GM23338 (cell line): ENCODE measurements at regions not wholly inside any gene's neighbourhood (a gene's known extent, or its start where the extent isn't known, plus 50 kb on each side); places are given as distances from the start of the nearest gene placed in this dataset.

Experiments
- CREB1 ChIP-seq: fragments of 250-450 bp; sonication (Bioruptor Pico); IDR thresholded peaks from 2 replicates; pipeline ENCODE4 v1.5.0; 2020; ENCODE audit warnings: low read depth, mild to moderate bottlenecking, moderate library complexity
- POLR2AphosphoS5 ChIP-seq: IDR thresholded peaks from 2 replicates; pipeline ENCODE4 v1.6.1; 2016; ENCODE audit warnings: antibody characterized with exemption, low read depth
- ZNF331 ChIP-seq: fragments of 250-450 bp; sonication (Bioruptor Pico); IDR thresholded peaks from 2 replicates; pipeline ENCODE4 v1.5.0; 2020; ENCODE audit warnings: low read depth, mild to moderate bottlenecking, moderate library complexity
- TF ChIP-seq, protein P1 (sequence below), 2 experiments: fragments of 200-600 bp in 1 of 2; sonication (generic) in 1 of 2; conservative IDR thresholded peaks; 2 replicates each; pipeline versions ENCODE4 v1.5.1 to v1.6.1; 2016 to 2017; ENCODE audit warnings: antibody characterized with exemption in 2 of 2, low read depth in 2 of 2, mild to moderate bottlenecking in 2 of 2, moderate library complexity in 1 of 2
- TF ChIP-seq, protein P2 (sequence below): IDR thresholded peaks from 2 replicates; pipeline ENCODE4 v1.6.1; 2016; ENCODE audit warnings: antibody characterized with exemption
- TF ChIP-seq, protein P3 (sequence below): IDR thresholded peaks from one replicate; pipeline ENCODE4 v1.6.1; 2018; ENCODE audit warnings: antibody characterized with exemption; ENCODE audit not compliant: unreplicated experiment

DNA sequence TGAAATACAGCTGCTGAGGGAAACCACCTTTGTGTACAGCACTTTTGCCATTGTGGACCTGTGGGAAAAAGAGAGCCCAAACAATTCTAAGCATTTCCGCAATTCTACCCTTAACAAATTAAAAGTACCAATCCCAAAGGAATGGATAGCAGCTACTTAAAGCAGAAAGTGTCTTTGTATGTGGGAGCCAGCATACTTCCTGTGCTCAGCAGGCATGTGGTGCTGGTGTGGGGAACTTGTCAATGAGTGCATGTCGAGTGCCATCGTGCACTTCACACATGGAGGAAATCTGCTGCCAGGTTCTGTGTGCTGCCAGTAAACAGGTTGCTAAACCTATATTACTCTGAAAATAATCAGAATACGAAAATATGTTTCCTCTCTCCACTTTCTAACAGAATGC lies 399.0 kb downstream of the LRRC70 start:
- TF ChIP-seq, protein P1, sequence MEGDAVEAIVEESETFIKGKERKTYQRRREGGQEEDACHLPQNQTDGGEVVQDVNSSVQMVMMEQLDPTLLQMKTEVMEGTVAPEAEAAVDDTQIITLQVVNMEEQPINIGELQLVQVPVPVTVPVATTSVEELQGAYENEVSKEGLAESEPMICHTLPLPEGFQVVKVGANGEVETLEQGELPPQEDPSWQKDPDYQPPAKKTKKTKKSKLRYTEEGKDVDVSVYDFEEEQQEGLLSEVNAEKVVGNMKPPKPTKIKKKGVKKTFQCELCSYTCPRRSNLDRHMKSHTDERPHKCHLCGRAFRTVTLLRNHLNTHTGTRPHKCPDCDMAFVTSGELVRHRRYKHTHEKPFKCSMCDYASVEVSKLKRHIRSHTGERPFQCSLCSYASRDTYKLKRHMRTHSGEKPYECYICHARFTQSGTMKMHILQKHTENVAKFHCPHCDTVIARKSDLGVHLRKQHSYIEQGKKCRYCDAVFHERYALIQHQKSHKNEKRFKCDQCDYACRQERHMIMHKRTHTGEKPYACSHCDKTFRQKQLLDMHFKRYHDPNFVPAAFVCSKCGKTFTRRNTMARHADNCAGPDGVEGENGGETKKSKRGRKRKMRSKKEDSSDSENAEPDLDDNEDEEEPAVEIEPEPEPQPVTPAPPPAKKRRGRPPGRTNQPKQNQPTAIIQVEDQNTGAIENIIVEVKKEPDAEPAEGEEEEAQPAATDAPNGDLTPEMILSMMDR (conservative IDR thresholded peaks at IDR 0.05; ENCODE audit: low read depth in 2 of 2), result no peak
- TF ChIP-seq POLR2AphosphoS5 (no peak), CREB1 (CRISPR knock-in tag) (no peak), ZNF331 (no peak)
- TF ChIP-seq, protein P2, sequence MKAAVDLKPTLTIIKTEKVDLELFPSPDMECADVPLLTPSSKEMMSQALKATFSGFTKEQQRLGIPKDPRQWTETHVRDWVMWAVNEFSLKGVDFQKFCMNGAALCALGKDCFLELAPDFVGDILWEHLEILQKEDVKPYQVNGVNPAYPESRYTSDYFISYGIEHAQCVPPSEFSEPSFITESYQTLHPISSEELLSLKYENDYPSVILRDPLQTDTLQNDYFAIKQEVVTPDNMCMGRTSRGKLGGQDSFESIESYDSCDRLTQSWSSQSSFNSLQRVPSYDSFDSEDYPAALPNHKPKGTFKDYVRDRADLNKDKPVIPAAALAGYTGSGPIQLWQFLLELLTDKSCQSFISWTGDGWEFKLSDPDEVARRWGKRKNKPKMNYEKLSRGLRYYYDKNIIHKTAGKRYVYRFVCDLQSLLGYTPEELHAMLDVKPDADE, result no peak
- TF ChIP-seq, protein P3, sequence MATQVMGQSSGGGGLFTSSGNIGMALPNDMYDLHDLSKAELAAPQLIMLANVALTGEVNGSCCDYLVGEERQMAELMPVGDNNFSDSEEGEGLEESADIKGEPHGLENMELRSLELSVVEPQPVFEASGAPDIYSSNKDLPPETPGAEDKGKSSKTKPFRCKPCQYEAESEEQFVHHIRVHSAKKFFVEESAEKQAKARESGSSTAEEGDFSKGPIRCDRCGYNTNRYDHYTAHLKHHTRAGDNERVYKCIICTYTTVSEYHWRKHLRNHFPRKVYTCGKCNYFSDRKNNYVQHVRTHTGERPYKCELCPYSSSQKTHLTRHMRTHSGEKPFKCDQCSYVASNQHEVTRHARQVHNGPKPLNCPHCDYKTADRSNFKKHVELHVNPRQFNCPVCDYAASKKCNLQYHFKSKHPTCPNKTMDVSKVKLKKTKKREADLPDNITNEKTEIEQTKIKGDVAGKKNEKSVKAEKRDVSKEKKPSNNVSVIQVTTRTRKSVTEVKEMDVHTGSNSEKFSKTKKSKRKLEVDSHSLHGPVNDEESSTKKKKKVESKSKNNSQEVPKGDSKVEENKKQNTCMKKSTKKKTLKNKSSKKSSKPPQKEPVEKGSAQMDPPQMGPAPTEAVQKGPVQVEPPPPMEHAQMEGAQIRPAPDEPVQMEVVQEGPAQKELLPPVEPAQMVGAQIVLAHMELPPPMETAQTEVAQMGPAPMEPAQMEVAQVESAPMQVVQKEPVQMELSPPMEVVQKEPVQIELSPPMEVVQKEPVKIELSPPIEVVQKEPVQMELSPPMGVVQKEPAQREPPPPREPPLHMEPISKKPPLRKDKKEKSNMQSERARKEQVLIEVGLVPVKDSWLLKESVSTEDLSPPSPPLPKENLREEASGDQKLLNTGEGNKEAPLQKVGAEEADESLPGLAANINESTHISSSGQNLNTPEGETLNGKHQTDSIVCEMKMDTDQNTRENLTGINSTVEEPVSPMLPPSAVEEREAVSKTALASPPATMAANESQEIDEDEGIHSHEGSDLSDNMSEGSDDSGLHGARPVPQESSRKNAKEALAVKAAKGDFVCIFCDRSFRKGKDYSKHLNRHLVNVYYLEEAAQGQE, result no peak
